ENCODE measurements at regions not wholly inside any gene's neighbourhood (a gene's known extent, or its start where the extent isn't known, plus 50 kb on each side); places are given as distances from the start of the nearest gene placed in this dataset.

DNA sequence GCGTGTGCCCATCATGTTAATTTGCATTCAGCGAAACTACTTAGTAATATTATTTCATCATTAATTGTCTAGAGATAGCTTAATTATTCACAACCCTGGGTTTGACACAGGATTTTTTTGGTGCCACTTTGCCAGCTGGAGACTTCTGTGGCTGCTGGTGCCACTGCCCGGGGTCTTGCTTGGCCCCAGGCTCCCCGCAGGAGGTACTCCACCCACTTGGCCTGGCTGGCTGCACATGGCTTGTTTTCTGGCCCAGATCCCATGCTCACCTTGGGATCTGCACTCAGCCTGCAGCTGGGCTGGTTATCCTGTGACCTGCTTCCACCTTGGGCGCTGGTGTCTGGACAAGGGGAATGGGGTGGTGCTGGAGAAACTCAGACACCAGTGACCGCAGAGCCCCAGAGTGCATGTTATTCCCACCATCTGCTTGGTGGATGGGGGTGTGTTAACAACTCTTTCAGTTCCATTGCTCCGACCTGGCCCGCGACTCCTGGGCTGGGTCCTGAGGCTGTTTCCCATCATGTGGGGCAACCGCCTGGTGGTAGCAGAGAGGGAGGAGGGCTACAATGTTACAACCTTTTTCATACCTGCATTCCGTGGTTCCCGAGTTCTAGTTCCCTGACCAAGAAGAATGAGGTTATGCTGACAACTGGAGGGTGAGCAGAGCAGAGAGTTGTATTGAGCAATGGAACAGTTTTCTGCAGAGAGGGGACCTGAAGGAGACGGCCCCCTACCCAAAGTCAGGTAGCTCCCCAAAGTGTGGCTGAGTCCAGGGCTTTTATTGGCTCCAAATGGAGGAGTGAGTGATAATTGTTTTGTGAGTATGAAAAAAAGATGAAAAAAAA, 1950.0 kb upstream of the IGFBP7 start:
- TF ChIP-seq TAF1 (IDR thresholded peaks at IDR 0.05; ENCODE audit: borderline replicate concordance, insufficient read depth, low read length), result no peak
- TF ChIP-seq FOXP2 (optimal IDR thresholded peaks at IDR 0.05; ENCODE audit: borderline replicate concordance, extremely low read depth, extremely low read length, insufficient read depth), result no peak
- no peak for TF ChIP-seq POLR2AphosphoS5 (IDR thresholded peaks at IDR 0.05; ENCODE audit: low read depth, low read length)
- TF ChIP-seq SIN3A (IDR thresholded peaks at IDR 0.05; ENCODE audit: borderline replicate concordance, insufficient read depth, low read length), result no peak
- TF ChIP-seq, protein P1, sequence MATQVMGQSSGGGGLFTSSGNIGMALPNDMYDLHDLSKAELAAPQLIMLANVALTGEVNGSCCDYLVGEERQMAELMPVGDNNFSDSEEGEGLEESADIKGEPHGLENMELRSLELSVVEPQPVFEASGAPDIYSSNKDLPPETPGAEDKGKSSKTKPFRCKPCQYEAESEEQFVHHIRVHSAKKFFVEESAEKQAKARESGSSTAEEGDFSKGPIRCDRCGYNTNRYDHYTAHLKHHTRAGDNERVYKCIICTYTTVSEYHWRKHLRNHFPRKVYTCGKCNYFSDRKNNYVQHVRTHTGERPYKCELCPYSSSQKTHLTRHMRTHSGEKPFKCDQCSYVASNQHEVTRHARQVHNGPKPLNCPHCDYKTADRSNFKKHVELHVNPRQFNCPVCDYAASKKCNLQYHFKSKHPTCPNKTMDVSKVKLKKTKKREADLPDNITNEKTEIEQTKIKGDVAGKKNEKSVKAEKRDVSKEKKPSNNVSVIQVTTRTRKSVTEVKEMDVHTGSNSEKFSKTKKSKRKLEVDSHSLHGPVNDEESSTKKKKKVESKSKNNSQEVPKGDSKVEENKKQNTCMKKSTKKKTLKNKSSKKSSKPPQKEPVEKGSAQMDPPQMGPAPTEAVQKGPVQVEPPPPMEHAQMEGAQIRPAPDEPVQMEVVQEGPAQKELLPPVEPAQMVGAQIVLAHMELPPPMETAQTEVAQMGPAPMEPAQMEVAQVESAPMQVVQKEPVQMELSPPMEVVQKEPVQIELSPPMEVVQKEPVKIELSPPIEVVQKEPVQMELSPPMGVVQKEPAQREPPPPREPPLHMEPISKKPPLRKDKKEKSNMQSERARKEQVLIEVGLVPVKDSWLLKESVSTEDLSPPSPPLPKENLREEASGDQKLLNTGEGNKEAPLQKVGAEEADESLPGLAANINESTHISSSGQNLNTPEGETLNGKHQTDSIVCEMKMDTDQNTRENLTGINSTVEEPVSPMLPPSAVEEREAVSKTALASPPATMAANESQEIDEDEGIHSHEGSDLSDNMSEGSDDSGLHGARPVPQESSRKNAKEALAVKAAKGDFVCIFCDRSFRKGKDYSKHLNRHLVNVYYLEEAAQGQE (IDR thresholded peaks at IDR 0.05; ENCODE audit: insufficient read depth in 1 of 2, low read depth in 2 of 2, low read length in 2 of 2), result no peak

DNA sequence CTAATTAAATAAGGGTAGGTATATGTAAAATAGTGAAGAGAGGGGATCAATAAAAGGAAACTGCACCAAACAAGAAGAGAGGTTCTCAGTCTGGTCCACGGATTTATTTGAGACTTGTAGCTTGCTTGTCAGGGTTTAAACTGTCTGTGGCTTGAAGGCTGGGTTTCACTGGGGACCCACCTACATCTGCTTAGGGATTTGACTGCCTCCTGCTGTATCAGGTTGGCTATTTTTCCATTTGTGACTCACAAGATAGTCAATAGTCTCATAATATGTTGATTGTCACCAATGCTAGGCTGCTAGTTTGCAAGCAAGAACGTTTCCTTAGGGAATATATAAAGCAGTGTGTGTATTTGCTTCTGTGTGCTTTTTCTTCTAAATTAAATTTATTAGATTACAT, 1950.7 kb upstream of the IGFBP7 start:
- TF ChIP-seq SIN3A (IDR thresholded peaks at IDR 0.05; ENCODE audit: borderline replicate concordance, insufficient read depth, low read length) (no peak), FOXP2 (optimal IDR thresholded peaks at IDR 0.05; ENCODE audit: borderline replicate concordance, extremely low read depth, extremely low read length, insufficient read depth) (no peak), TAF1 (IDR thresholded peaks at IDR 0.05; ENCODE audit: borderline replicate concordance, insufficient read depth, low read length) (no peak), POLR2AphosphoS5 (IDR thresholded peaks at IDR 0.05; ENCODE audit: low read depth, low read length) (no peak)
- TF ChIP-seq, protein P1 (IDR thresholded peaks at IDR 0.05; ENCODE audit: insufficient read depth in 1 of 2, low read depth in 2 of 2, low read length in 2 of 2), result no peak

DNA sequence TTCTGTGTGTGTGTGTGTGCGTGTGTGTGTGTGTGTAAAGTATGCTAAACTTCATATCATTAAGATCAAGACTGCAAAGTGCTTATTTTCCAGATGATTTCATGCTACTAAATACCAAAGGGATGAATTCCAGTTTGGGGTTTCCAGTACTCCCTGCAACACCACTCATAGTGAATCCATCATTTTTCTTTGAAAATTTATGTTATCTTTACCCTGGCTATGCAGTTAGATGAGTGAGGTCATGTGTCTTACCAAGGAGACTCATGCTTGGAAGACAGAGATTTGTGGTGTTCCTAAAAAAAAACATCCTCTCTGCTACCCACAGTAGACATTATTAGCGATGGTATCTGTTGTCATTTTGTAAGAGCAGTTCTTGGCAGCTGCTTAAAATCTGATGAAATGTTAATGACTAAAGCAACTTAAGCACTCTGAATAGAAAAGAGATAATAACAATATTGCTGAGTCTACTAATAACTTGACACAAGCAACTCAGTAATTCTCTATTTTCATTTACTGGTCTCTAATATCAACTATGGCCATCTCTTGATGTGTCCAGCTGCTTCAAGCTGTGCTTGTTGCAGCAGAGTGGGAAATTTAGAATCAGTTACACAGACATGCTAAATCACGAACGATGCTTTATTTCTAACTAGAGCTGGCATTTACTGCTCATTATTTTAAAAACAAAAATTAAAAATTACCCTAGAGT, 1953.0 kb upstream of the IGFBP7 start:
- no peak for TF ChIP-seq FOXP2 (optimal IDR thresholded peaks at IDR 0.05; ENCODE audit: borderline replicate concordance, extremely low read depth, extremely low read length, insufficient read depth)
- TF ChIP-seq, protein P1 (IDR thresholded peaks at IDR 0.05; ENCODE audit: insufficient read depth in 1 of 2, low read depth in 2 of 2, low read length in 2 of 2), result no peak
- TF ChIP-seq TAF1 (IDR thresholded peaks at IDR 0.05; ENCODE audit: borderline replicate concordance, insufficient read depth, low read length), result no peak
- no peak for TF ChIP-seq POLR2AphosphoS5 (IDR thresholded peaks at IDR 0.05; ENCODE audit: low read depth, low read length)
- no peak for TF ChIP-seq SIN3A (IDR thresholded peaks at IDR 0.05; ENCODE audit: borderline replicate concordance, insufficient read depth, low read length)

DNA sequence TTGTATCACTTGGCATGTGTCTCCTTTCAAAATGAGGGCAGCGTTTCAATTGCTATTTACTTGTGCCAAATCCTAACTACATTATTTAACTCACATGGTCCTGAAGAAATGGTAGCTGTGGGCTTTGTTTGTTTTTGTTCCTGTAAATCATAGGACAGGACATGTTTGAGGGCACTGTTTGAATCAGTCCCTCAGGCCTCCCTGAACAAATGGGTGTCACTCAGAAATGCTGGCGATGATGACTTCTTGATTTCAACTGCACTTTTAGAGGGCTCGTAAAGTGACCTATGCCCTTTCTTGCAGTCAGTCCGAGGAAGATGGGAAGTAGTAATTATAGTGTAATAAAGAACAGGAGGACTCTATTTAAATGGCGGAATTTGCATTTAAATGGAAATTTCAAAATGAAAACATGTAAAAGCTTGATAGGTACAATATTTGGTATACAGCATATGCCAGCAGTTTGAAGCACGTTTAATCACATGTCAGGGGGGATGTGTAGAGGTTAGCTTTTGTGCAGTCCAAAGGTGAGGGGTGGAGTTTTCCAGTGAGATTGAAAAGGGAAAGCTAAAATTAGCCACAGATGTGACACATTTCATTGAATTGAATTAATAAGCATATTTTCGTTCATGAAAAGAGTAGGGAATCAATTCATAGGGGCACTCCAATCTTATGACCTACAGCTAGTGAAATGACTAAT, 1958.7 kb upstream of the IGFBP7 start:
- TF ChIP-seq POLR2AphosphoS5 (IDR thresholded peaks at IDR 0.05; ENCODE audit: low read depth, low read length) (no peak), FOXP2 (optimal IDR thresholded peaks at IDR 0.05; ENCODE audit: borderline replicate concordance, extremely low read depth, extremely low read length, insufficient read depth) (no peak), SIN3A (IDR thresholded peaks at IDR 0.05; ENCODE audit: borderline replicate concordance, insufficient read depth, low read length) (no peak), TAF1 (IDR thresholded peaks at IDR 0.05; ENCODE audit: borderline replicate concordance, insufficient read depth, low read length) (no peak)
- TF ChIP-seq, protein P1 (IDR thresholded peaks at IDR 0.05; ENCODE audit: insufficient read depth in 1 of 2, low read depth in 2 of 2, low read length in 2 of 2), result no peak

All from PFSK-1 (cell line).